NCI-H2196 treated with DMSO at 0.1 percent for 48 hours (cell line): ENCODE measurements at regions not wholly inside any gene's neighbourhood (a gene's known extent, or its start where the extent isn't known, plus 50 kb on each side); places are given as distances from the start of the nearest gene placed in this dataset.
"Not testable (repeated sequence)": the region's sequence is repeated elsewhere in the genome, so short reads cannot be mapped to it uniquely, and the experiment has no call there.

Experiments
- DNase-seq: peaks from one replicate; lab custom pipeline; 2025; ENCODE audit not compliant: unreplicated experiment; lab: John Stamatoyannopoulos, UW

DNA sequence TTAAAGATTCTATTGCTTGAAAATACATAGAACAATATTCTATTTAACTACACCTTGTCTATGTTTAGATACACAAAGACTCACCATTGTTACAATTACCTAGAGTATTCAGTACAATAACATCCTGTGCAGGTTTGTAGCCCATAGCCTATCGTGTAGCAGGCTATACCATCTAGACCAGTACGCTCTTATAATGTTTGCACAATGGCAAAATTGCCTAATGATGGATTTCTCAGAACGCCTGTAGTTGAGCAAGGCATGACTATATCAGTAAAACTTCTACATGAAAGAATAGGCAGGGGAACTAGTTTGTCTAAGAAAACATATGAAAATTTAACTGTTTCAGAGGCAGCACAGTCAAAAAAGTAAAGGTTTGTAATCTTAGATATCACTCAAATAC is 375.9 kb downstream of the DAD1 start:
- no peak for DNase-seq

DNA sequence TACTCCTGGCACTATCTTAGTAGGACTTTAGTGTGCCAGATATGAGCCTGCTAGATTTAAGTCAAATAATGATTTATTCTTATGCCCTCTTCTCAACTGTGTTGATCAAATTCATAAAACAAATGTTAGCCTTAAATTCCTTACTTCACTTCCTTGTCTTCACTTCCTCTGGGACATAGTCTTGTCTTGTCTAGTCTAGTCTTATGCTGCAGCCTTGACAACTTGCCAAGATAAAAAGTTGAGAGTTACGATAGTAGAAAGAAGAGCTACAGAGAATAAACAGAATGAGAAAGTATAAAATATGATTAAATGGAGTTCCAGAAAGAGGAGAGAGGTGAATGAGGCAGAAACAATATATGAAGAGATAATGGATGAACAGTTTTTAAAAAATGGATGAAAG is 378.1 kb downstream of the DAD1 start:
- no peak for DNase-seq

DNA sequence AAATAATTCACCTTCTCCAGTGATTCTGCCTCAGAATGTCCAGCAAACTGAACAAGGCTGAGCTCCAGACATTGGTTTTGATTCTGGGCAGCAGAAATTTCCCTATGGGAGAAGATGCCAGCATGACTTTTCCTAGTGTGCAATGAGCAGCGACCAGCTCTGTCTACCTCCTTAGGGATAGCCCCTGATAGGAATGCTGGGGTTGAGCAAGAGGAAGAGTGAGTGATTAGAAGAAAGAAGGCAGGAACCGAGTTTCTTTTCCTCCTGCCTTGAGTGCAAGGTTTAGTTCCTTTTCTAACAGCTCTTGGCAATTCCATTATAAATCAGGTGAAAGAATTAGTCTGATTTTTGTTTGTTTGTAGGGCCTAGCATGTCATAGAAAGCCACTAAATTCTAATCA is 379.0 kb downstream of the DAD1 start:
- no peak for DNase-seq

DNA sequence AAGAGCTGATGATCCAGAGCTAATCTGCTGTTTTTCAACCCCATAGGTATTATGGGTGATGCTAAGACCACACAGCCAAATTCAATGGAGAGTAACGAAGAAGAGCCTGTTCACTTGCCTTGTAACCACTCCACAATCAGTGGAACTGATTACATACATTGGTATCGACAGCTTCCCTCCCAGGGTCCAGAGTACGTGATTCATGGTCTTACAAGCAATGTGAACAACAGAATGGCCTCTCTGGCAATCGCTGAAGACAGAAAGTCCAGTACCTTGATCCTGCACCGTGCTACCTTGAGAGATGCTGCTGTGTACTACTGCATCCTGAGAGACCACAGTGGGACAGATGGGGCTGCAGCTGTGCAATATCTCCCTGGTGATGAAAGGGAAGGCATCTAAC is 386.0 kb downstream of the DAD1 start:
- DNase-seq: no peak

DNA sequence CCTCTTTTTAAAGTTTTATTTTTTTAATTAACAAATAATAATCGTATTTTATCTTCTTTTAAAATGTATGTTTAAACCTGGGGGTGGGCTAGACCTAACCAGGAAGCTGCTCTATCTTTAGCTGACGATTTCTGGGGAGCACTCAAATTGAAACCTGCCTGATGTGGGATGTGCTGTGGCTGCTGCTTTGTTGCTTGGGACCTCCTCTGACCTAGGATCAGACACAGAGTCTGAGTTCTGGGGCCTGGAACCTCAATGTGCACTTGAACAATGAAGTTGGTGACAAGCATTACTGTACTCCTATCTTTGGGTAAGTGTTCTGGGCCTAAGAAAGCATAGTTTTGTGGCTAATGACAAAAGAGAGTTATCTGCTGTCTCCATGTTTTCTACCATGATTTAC is 386.7 kb downstream of the DAD1 start:
- no peak for DNase-seq

DNA sequence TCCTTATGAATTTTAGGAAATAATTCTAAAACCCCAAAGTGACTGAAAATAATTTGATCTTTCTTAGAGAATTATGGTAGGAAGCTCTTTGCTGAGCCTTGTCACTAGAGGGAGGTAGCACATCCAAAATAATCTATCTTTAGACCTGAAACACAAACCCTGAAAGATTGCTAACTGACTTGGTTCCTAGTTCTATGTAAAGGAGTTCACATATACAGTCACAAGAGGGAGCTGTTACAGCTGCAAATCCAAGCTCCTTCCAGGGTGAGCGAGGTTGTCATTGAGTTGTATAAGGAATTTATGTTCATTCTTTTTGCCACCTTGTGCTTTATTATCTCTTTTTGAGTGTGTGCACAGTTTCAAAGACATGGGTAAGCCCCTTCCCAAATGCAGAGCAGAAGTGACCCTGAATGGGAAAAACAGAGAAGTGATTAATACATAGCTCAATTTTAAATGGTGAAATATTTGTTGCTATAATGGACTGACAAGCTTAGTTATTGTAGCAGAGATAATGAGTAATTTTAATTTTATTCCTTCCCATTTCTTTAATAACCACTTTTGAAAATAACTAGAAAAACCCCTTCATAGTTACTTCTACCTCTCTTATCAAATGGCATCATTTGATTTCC is 387.9 kb downstream of the DAD1 start:
- DNase-seq: no peak

DNA sequence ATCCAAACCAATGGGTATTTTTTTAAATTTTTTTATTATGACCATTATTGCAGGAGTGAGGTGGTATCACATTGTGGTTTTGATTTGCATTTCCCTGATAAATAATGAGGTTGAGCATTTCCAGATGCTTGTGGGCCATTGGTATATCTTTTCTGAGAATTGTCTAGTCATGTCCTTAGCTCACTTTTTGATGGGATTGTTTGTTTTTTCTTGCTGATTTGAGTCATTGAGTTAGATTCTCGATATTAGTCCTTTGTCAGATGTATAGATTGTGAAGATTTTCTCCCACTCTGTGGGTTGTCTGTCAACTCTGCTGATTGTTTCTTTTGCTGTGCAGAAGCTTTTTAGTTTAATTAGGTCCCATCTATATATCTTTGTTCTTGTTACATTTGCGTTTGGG is 388.9 kb downstream of the DAD1 start:
- not testable (repeated sequence) for DNase-seq

DNA sequence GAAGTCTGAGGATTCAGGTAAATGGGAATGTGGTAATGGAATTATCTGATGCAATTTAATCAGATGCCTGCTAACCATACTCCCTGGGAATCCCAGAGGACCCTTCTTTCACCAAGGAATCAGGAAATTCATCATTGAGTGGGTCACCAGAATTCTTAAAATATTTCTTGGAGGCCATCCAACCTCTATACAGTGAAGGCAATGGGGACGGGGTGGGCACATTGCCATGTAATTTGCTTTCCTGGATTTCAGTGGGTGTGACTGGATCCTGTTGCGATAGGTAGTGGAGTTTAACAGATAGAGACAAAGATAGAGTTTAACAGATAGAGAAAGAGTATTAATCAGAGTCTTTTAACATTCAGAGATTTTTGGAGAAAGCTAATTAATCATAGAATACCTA is 394.4 kb downstream of the DAD1 start:
- no peak for DNase-seq

DNA sequence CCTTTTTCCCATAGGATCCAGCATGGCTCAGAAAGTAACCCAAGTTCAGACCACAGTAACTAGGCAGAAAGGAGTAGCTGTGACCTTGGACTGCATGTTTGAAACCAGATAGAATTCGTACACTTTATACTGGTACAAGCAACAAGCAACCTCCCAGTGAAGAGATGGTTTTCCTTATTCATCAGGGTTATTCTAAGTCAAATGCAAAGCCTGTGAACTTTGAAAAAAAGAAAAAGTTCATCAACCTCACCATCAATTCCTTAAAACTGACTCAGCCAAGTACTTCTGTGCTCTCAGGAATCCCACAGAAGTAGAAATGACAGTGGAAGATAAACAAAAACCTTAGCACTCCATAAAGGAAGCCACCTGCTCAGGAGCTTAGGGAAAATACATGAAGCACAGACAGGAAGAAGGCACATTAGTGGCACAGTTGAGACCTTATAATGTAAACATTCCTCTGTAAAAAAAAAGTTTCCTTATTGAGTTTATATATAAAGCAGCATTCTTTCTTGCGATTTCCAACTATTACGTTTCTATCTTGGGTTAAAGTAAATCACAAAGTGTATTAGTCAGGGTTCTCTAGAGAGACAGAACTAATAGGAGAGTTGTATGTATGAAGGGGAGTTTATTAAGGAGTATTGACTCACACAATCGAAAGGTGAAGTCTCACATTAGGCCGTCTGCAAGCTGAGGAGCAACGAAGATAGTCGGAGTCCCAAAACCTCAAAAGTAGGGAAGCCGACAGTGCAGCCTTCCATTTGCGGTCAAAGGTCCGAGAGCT is 398.4 kb downstream of the DAD1 start:
- no peak for DNase-seq

DNA sequence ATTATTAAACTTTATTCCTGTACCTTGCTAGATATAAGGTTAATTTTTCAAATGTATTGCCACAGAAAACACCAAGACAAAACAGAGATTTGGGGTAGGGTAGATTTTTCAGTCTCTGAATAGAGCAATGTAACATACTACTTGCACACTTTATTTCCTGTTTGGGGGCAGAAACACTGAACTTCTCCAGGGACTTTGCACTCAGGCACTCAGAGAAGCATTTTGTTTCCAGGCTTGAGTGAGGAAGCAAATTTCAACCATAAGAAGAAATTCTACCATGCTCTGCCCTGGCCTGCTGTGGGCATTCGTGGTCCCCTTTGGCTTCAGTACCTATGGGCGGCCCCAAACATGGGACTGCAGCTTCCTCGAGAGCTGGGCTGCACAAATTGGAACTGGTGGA is 399.1 kb downstream of the DAD1 start:
- no peak for DNase-seq

DNA sequence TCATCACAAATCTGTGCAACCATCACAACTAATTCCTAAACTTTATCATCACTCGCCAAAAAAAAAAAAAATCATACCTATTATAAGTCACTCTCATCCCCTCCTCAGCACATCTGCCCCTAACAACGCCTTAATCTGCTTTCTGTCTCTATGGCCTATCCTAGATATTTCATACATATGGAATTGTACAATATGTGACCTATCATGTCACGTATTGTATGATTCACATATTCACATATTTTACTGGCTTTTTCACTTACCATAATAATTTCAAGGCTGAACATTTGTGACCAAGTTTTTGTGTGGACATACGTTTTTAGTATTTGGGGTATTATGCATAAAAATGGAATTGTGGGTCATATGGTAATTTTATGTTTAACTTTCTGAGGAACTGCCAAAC is 400.7 kb downstream of the DAD1 start:
- DNase-seq: no peak

DNA sequence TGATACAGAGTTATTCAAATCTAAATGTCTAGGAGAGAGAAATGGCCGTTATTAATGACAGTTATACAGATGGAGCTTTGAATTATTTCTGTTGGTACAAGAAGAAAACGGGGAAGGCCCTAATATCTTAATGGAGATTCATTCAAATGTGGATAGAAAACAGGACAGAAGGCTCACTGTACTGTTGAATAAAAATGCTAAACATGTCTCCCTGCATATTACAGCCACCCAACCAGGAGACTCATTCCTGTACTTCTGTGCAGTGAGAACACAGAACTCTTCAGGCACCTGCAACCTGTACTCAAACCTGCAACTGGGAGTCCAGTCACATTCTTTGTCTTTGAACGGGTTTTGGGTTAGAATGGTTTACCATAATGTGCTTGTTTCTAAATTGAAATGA is 403.2 kb downstream of the DAD1 start:
- no peak for DNase-seq

DNA sequence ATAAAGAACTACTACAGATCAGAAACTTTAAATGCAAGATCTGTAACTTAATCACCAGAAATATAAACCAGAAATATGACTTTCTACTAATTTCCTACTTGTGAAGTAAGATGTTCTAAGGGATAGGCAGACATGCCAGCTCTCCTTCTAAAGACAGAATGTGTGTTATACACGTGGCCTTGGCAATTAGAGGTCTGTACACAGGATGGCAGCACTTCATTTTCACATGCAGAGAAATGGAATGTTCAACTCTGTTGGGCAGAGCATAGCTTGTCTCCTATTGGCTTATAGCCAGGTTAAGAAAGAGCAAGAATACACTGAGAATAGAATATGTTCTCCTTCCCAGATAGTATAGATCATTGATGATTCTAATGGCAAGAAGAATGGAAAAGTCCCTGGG is 403.8 kb downstream of the DAD1 start:
- no peak for DNase-seq

DNA sequence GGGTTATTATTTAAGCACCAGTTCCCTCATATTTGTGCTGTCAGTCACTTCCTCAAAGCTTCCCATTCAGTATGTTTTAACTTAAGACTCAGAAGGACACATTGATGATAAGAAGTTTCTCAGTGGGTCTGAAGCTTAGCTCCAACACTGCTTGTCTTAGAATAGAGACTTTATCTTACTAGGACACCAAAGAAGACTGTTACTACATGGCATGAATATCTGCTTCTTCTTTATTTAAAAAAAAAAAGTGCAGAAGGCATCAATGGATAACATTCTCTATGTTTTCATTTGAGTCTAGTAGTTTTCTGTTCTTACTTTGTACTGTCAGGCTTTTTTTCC is 404.2 kb downstream of the DAD1 start:
- DNase-seq: no peak

DNA sequence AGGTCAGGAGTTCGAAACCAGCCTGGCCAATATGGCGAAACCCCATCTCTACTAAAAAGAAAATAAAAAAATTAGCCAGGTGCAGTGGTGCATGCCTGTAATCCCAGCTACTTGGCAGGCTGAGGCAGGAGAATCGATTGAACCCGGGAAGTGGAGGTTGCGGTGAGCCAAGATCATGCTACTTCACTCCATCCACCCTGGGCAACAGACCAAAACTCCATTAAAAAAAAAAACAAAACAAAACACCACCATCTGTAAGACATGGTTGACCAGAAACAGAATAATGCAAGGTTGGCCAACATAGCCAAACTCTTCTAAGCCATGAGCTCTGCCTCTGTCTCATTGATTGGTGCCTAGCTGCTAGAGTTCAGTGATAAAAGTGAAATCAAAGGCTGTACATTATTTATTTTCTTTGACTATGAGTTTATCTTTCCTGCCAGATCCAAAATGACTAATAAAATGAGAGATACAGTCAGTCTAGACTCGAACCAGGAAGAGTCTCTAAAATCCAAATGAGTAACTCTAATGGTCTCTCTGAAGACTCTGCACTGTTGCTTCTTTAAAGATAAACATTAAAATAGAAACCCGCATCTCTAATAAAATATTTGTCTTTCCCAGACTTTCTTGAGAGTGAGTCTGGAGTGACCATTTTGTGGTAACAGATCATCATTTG is 404.7 kb downstream of the DAD1 start:
- no peak for DNase-seq

DNA sequence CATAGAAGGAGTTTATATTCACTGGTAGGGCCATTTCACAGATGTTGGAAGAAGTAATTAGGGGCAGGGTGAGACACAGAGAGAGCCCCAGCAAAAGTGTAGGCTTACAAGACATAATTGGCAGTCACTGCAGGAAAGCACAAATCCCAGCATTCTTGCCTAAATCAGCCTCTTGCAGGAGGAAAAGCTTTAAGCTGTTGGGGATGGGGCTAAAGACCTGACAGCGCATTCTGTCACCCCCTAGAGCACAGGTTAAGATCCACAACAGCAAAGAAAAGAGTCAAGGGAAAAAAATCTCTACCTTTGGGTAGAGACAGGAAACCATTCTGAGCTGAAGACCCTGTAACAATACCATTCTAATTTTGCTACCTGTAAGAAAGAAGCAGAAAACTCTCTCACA is 409.0 kb downstream of the DAD1 start:
- DNase-seq: no peak

DNA sequence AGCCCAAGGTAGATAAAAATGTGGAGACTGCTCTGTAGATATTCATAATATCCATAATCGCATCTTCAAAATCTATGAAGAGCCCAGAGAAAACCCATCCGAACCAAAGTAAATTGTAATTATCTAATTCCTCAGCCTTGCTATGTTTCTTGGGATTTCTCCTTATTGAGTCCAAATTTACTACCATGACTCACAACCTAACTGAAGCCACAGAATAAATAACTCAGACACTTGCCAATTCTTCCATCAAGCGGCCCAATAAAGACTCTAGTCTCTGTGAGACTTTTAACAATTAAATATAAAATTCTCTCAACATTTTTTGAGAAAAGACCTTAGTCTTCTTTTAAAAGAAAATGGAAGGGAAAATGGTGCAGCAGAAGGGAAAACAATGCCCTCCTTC is 409.8 kb downstream of the DAD1 start:
- no peak for DNase-seq

DNA sequence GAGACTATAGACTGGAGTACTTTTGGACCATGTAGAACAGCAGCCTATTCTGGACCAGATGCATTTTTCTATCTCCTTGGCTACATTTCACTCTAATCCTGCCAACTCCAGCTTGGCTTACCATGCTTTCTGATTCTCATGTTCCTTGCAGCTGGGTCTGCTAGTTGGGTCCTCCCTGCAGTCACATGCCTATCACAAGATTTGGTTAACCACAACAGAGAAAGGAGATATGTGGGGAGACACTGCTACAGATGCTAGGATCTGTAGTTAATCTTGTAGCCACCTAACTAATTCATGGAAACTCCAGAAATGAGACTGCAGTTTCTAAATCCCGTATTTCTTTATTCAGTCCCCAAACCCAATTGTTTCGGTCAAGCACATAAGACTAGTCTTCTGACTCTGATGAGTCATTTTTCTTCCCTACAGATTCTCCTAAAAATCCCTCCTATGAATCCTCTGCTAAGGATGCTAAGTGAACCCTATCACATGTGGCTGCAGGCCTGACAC is 410.6 kb downstream of the DAD1 start:
- no peak for DNase-seq

DNA sequence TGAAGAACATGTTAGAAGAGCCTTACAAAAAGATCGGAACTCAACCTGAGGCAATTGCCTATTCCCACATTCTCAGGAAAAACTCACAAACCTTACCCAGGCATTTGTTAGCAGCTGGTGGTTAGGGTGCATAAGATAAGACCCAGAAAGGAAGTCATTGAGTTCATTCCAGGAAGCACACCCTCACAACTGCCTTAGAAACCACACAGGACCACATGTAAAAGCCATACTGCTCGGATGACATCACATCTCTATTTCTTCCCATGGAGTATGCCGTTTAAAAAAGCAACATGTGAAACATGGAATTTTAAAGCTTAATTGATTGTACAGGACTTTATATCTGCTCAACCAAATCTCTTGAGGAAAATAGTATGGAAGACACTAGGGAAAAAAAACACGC is 411.2 kb downstream of the DAD1 start:
- no peak for DNase-seq

DNA sequence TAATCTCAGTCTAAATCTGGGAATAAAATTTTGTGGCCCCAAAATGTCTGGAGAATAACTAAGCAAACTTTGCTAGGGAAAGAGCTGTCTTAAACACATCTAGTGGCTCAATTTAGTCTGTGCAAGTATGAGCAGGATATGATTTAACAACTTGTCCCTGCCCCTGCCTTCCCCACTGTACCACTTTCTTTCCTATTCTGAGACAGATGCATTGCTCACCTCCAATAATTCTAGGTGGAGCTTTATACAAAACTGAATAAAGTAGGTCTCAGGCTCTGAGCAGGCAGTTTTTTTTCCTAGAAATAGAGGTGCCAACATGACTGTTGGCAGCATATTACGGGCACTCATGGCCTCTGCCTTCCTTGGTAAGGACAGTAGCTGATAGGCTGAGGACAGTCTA is 412.1 kb downstream of the DAD1 start:
- no peak for DNase-seq

DNA sequence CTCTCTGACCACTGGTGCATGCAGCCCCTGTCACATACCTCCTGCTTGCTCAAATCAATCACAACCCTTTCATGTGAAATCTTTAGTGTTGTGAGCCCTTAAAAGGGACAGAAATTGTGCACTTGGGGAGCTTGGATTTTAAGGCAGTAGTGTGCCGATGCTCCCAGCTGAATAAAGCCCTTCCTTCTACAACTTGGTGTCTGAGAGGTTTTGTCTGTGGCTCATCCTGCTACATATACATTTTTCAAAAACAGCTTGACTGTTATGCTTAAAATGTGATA is 413.8 kb downstream of the DAD1 start:
- not testable (repeated sequence) for DNase-seq

DNA sequence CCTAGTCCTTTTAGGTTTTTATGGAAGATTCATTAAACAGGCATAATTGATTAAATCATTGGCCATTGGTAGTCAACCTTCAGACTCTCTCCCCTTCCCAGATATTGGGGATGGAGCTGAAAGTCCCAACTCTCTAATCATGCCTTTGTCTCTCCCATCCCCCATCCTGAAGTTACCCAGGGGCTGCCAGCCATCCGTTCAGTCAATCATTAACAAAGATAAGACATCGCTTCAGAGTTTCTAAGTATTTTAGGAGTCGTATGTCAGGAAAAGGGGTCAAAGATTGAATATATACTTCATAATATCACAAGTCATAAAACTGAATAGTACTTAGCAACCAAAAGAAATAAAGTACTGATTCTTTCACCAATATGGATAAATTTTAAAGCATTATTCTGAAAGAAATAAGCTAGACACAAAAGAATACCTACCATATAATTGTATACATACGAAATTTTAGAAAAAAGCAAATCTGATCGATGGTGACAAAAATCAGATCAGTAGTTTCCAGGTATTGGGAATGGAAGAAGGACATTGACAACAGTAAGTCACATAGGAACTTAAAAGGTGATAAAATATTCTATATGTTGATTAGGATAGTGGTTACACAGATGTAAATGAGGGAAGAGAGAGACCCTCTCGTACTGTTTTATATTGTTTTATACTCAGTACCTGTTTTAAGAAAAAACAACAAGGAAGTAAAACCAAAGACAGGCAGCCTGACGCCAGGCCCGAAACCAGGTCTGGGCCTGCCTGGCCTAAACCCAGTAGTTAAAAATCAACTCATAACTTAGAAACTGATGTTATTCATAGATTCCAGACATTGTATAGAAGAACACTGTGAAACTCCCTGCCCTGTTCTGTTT is 414.4 kb downstream of the DAD1 start:
- DNase-seq: no peak
